Karpas-422 (cell line): ENCODE measurements at regions not wholly inside any gene's neighbourhood (a gene's known extent, or its start where the extent isn't known, plus 50 kb on each side); places are given as distances from the start of the nearest gene placed in this dataset.

Experiments
- DNase-seq: peaks from one replicate; pipeline ENCODE4 v3.0.0-alpha.2; 2015
- H2AFZ ChIP-seq: fragments of 200-600 bp; sonication (generic); 2 replicates; pipeline ENCODE4 v1.6.1; 2014; ENCODE audit warnings: antibody characterized with exemption, low read length, mixed read lengths
- H3K27ac ChIP-seq: fragments of 200-600 bp; sonication (generic); 2 replicates; pipeline ENCODE4 v1.5.1; 2014; ENCODE audit warnings: mild to moderate bottlenecking, low read length, moderate library complexity
- H3K27me3 ChIP-seq: fragments of 200-600 bp; sonication (generic); 2 replicates; pipeline ENCODE4 v1.6.1; 2014; ENCODE audit warnings: low read length, mixed read lengths
- H3K36me3 ChIP-seq: fragments of 200-600 bp; sonication (generic); 2 replicates; pipeline ENCODE4 v1.6.1; 2014; ENCODE audit warnings: low read length, mixed read lengths; ENCODE audit not compliant: insufficient read depth
- H3K4me1 ChIP-seq: fragments of 200-600 bp; sonication (generic); 2 replicates; pipeline ENCODE4 v1.6.1; 2014; ENCODE audit warnings: mild to moderate bottlenecking, low read length, mixed read lengths
- H3K4me2 ChIP-seq: fragments of 200-600 bp; sonication (generic); 2 replicates; pipeline ENCODE4 v1.6.1; 2014; ENCODE audit warnings: low read length, low read depth, mild to moderate bottlenecking; ENCODE audit not compliant: poor library complexity, severe bottlenecking
- H3K4me3 ChIP-seq: fragments of 200-600 bp; sonication (generic); 2 replicates; pipeline ENCODE4 v1.5.1; 2014; ENCODE audit warnings: mild to moderate bottlenecking, antibody characterized with exemption, low read length, mixed read lengths
- H3K79me2 ChIP-seq: fragments of 200-600 bp; sonication (generic); 2 replicates; pipeline ENCODE4 v1.6.1; 2014; ENCODE audit warnings: mild to moderate bottlenecking, low read length, mixed read lengths
- H3K9ac ChIP-seq: fragments of 200-600 bp; sonication (generic); 2 replicates; pipeline ENCODE4 v1.6.0; 2014; ENCODE audit warnings: low read length
- H3K9me2 ChIP-seq: fragments of 200-600 bp; sonication (generic), shearing (Covaris generic); replicated peaks from 2 replicates; pipeline ENCODE4 v1.6.0; 2014; ENCODE audit warnings: mild to moderate bottlenecking, low read length, moderate library complexity; ENCODE audit not compliant: insufficient read depth
- H3K9me3 ChIP-seq: fragments of 300-700, 200-600 bp; sonication (generic); 2 replicates; pipeline ENCODE4 v1.6.1; 2014; ENCODE audit warnings: low read length, mixed read lengths
- H4K20me1 ChIP-seq: fragments of 200-600 bp; sonication (generic); 2 replicates; pipeline ENCODE4 v1.6.1; 2014; ENCODE audit warnings: mild to moderate bottlenecking, antibody characterized with exemption, low read length, low read depth; ENCODE audit not compliant: insufficient read depth

- H3K27me3 ChIP-seq: no peaks in the 10 kb centered on the region
- H3K4me2 ChIP-seq: no peak overlapping the region
- DNase-seq: no peak
- no peak overlapping the region for H3K9ac ChIP-seq
- H3K4me1 ChIP-seq: no peaks in the 10 kb centered on the region
- no peak overlapping the region for H3K4me3 ChIP-seq
- H4K20me1 ChIP-seq: no peaks in the 10 kb centered on the region
- no peaks in the 10 kb centered on the region for H3K9me3 ChIP-seq
- no peaks in the 10 kb centered on the region for H3K36me3 ChIP-seq
- no peaks in the 10 kb centered on the region for H3K9me2 ChIP-seq
- no peak overlapping the region for H3K27ac ChIP-seq
- no peak overlapping the region for H2AFZ ChIP-seq
- H3K79me2 ChIP-seq: no peaks in the 10 kb centered on the region
These were observed 59.2 kb upstream of the MARCHF10 start for GRCh38 chr17:62867303-62867702.

- Histone ChIP-seq H3K79me2 (no peaks in the 10 kb centered on the region), H3K4me2 (no peak overlapping the region), H3K9me3 (no peaks in the 10 kb centered on the region), H3K36me3 (no peaks in the 10 kb centered on the region), H3K4me3 (no peak overlapping the region), H3K9me2 (no peaks in the 10 kb centered on the region), H4K20me1 (no peaks in the 10 kb centered on the region), H3K9ac (no peak overlapping the region), H3K27me3 (no peaks in the 10 kb centered on the region), H3K27ac (no peak overlapping the region), H2AFZ (no peak overlapping the region), H3K4me1 (no peaks in the 10 kb centered on the region)
- DNase-seq: no peak
These were observed 58.4 kb upstream of the MARCHF10 start for GRCh38 chr17:62866471-62866870.

- Histone ChIP-seq H3K4me3 (no peak overlapping the region), H3K36me3 (no peaks in the 10 kb centered on the region), H2AFZ (no peak overlapping the region), H3K9me2 (no peaks in the 10 kb centered on the region), H3K9ac (no peak overlapping the region), H3K4me2 (no peak overlapping the region), H3K27ac (no peak overlapping the region), H4K20me1 (no peaks in the 10 kb centered on the region), H3K4me1 (no peaks in the 10 kb centered on the region), H3K9me3 (no peaks in the 10 kb centered on the region), H3K79me2 (no peaks in the 10 kb centered on the region), H3K27me3 (no peaks in the 10 kb centered on the region)
- no peak for DNase-seq
These were observed 57.5 kb upstream of the MARCHF10 start for GRCh38 chr17:62865586-62865985.

- H3K27me3 ChIP-seq: no peaks in the 10 kb centered on the region
- H3K4me2 ChIP-seq: no peak overlapping the region
- no peaks in the 10 kb centered on the region for H3K9me3 ChIP-seq
- H2AFZ ChIP-seq: no peak overlapping the region
- no peaks in the 10 kb centered on the region for H3K36me3 ChIP-seq
- no peak for DNase-seq
- H3K4me1 ChIP-seq: no peaks in the 10 kb centered on the region
- no peaks in the 10 kb centered on the region for H4K20me1 ChIP-seq
- H3K27ac ChIP-seq: no peak overlapping the region
- no peak overlapping the region for H3K4me3 ChIP-seq
- H3K9ac ChIP-seq: no peak overlapping the region
- no peaks in the 10 kb centered on the region for H3K9me2 ChIP-seq
- no peaks in the 10 kb centered on the region for H3K79me2 ChIP-seq
These were observed 54.1 kb upstream of the MARCHF10 start for GRCh38 chr17:62862251-62862650.

- no peak overlapping the region for H3K4me3 ChIP-seq
- H3K27ac ChIP-seq: no peak overlapping the region
- H3K4me1 ChIP-seq: no peaks in the 10 kb centered on the region
- no peak overlapping the region for H3K4me2 ChIP-seq
- no peaks in the 10 kb centered on the region for H3K9me2 ChIP-seq
- DNase-seq: no peak
- no peaks in the 10 kb centered on the region for H3K36me3 ChIP-seq
- no peaks in the 10 kb centered on the region for H4K20me1 ChIP-seq
- H3K9ac ChIP-seq: no peak overlapping the region
- no peaks in the 10 kb centered on the region for H3K9me3 ChIP-seq
- H2AFZ ChIP-seq: no peak overlapping the region
- H3K79me2 ChIP-seq: no peaks in the 10 kb centered on the region
- H3K27me3 ChIP-seq: no peaks in the 10 kb centered on the region
These were observed 53.1 kb upstream of the MARCHF10 start for GRCh38 chr17:62860962-62861873.

- Histone ChIP-seq H3K27ac (no peak overlapping the region), H3K4me3 (no peak overlapping the region), H3K4me2 (no peak overlapping the region), H3K27me3 (no peaks in the 10 kb centered on the region), H3K79me2 (no peaks in the 10 kb centered on the region), H3K9me2 (no peaks in the 10 kb centered on the region), H3K4me1 (no peaks in the 10 kb centered on the region), H3K9me3 (no peaks in the 10 kb centered on the region), H3K36me3 (no peaks in the 10 kb centered on the region), H2AFZ (no peak overlapping the region), H4K20me1 (no peaks in the 10 kb centered on the region), H3K9ac (no peak overlapping the region)
- DNase-seq: no peak
These were observed 51.0 kb upstream of the MARCHF10 start for GRCh38 chr17:62859146-62859545.
